ENCODE measurements at regions not wholly inside any gene's neighbourhood (a gene's known extent, or its start where the extent isn't known, plus 50 kb on each side); places are given as distances from the start of the nearest gene placed in this dataset.

DNA sequence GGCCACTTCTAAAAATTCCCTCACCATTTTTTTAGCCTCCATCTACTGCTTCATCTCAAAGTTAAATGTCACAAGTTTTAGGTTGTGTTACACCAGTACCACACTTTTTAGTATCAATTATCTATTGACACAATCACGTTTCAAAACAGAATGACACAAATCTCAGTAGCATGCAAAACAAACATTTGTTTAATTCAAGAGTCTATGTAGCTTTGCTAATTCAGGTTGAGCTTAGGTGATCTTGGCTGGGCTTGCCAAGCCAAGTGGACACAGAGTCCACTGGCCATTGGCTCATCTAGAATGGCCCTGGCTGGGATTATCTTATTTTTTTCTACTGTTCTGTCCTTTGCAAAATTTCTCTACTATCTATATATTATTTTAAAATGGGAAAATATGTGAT lies 61.9 kb upstream of the JAK2 start:
- no peak for TF ChIP-seq POLR2A (IDR thresholded peaks at IDR 0.05)
- TF ChIP-seq, protein P1, sequence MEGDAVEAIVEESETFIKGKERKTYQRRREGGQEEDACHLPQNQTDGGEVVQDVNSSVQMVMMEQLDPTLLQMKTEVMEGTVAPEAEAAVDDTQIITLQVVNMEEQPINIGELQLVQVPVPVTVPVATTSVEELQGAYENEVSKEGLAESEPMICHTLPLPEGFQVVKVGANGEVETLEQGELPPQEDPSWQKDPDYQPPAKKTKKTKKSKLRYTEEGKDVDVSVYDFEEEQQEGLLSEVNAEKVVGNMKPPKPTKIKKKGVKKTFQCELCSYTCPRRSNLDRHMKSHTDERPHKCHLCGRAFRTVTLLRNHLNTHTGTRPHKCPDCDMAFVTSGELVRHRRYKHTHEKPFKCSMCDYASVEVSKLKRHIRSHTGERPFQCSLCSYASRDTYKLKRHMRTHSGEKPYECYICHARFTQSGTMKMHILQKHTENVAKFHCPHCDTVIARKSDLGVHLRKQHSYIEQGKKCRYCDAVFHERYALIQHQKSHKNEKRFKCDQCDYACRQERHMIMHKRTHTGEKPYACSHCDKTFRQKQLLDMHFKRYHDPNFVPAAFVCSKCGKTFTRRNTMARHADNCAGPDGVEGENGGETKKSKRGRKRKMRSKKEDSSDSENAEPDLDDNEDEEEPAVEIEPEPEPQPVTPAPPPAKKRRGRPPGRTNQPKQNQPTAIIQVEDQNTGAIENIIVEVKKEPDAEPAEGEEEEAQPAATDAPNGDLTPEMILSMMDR (IDR thresholded peaks at IDR 0.05) = no peak

Measured in sigmoid colon (tissue), 3 donors.